SH-SY5Y (cell line): ENCODE measurements at regions not wholly inside any gene's neighbourhood (a gene's known extent, or its start where the extent isn't known, plus 50 kb on each side); places are given as distances from the start of the nearest gene placed in this dataset.

Experiments used
- GATA2 ChIP-seq: IDR thresholded peaks from 2 replicates; pipeline ENCODE4 v1.6.1; 2011; ENCODE audit warnings: mild to moderate bottlenecking, low read depth, low read length
- GATA3 ChIP-seq: IDR thresholded peaks from 2 replicates; pipeline ENCODE4 v1.6.1; 2011; ENCODE audit warnings: low read depth, mild to moderate bottlenecking, low read length, moderate library complexity

DNA sequence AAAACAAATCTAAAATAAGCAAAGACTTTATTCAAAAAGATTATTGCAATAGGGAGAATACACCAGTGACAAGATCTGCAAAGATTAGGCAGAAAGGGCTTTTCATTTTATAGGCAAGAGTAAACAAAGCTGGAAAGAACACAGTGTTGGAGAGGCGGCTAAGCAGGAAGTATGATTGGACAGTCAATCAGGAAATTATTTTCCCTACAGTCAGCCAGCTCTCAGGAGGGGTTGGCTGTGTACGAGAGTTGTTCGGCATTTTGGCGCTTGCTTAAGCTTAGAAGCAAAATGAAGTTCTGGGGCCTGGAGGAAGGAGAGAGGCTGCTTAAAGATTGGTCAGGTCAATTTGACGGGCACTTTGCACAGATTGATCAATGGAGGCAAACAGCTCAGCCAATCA lies 1030.5 kb downstream of the TLE4 start:
- TF ChIP-seq GATA3: no peak
- no peak for TF ChIP-seq GATA2
